GM10248 (cell line): ENCODE measurements at regions not wholly inside any gene's neighbourhood (a gene's known extent, or its start where the extent isn't known, plus 50 kb on each side); places are given as distances from the start of the nearest gene placed in this dataset.

ENCODE experiments used
- CTCF ChIA-PET: fragments of 300-600 bp; sonication (Branson Sonifier 250); formaldehyde crosslinking; extraction: SDS; loops from one replicate; lab custom pipeline; 2021; ENCODE audit warnings: antibody characterized with exemption; lab: Yijun Ruan, JAX
- POLR2A ChIA-PET: fragments of 350-650 bp; sonication (Branson Sonifier 250); formaldehyde crosslinking; extraction: SDS; loops from one replicate; lab custom pipeline; 2020; ENCODE audit warnings: antibody characterized with exemption; lab: Yijun Ruan, JAX
- DNase-seq: peaks from one replicate; pipeline ENCODE4 v3.0.0; 2012; ENCODE audit errors: extremely low spot score
- TF ChIP-seq, protein P1 (sequence below): IDR thresholded peaks from 2 replicates; pipeline ENCODE4 v1.5.1; 2012; ENCODE audit warnings: mild to moderate bottlenecking, low read depth; ENCODE audit errors: extremely low read depth, missing control alignments, control extremely low read depth

DNA sequence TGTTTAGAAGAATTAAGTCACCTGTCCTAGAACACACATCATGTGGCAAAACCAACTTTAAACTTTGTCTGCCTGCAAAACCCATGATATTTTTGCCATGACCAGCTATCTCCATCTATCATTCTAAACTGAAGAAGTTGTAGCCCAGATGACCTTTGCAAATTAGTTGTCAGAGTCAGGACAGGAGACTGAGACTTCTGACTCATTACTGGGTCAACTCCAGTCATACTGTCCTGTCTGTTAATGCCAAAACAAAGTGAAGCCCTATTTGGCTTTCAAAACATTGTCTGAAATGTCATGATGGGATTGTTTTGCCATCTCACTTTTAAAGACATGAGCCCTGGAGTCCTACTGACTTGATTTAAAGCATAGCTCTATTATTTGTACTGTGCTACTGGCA lies 365.7 kb upstream of the CPEB2 start:
- ChIA-PET CTCF (no interaction called here), POLR2A (no interaction called here)
- DNase-seq: no peak
- TF ChIP-seq, protein P1, sequence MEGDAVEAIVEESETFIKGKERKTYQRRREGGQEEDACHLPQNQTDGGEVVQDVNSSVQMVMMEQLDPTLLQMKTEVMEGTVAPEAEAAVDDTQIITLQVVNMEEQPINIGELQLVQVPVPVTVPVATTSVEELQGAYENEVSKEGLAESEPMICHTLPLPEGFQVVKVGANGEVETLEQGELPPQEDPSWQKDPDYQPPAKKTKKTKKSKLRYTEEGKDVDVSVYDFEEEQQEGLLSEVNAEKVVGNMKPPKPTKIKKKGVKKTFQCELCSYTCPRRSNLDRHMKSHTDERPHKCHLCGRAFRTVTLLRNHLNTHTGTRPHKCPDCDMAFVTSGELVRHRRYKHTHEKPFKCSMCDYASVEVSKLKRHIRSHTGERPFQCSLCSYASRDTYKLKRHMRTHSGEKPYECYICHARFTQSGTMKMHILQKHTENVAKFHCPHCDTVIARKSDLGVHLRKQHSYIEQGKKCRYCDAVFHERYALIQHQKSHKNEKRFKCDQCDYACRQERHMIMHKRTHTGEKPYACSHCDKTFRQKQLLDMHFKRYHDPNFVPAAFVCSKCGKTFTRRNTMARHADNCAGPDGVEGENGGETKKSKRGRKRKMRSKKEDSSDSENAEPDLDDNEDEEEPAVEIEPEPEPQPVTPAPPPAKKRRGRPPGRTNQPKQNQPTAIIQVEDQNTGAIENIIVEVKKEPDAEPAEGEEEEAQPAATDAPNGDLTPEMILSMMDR: no peak

DNA sequence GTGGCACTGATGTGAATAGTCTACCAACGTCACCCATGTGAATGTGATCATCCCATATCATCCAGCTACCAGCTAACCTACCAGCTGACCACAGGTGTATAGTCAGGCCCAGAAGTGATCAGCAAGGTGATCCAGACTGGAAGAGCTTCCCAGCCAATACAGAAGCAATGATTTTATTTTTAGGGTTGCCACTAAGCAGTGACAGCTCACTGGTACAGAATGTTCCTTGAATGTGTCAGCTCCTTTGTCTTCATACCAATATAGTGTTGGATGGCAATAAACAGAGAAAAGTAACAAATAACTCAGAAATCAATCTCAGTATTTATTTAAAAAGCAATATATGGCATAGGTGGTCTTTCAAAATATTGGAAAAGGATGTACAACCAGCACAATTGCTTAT lies 361.8 kb upstream of the CPEB2 start:
- TF ChIP-seq, protein P1: no peak
- ChIA-PET CTCF (no interaction called here), POLR2A (no interaction called here)
- no peak for DNase-seq

DNA sequence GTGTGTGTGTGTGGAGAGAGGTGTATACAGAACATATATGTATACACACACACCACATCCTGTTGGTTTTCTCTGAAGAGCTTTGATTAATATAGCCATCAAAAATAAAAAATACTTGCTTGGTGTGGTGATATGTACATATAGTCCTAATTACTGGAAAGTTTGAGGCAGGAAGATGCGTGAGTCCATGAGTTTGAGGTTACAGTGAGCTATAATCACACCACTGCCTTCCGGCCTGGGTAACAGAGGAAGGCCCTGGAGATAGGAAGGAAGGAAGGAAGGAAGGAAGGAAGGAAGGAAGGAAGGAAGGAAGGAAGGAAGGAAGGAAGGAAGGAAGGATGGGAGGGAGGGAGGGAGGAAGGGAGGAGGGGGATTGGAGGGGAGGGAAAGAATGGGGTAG lies 360.4 kb upstream of the CPEB2 start:
- POLR2A ChIA-PET: no interaction called here
- TF ChIP-seq, protein P1: no peak
- no peak for DNase-seq
- CTCF ChIA-PET: no interaction called here

DNA sequence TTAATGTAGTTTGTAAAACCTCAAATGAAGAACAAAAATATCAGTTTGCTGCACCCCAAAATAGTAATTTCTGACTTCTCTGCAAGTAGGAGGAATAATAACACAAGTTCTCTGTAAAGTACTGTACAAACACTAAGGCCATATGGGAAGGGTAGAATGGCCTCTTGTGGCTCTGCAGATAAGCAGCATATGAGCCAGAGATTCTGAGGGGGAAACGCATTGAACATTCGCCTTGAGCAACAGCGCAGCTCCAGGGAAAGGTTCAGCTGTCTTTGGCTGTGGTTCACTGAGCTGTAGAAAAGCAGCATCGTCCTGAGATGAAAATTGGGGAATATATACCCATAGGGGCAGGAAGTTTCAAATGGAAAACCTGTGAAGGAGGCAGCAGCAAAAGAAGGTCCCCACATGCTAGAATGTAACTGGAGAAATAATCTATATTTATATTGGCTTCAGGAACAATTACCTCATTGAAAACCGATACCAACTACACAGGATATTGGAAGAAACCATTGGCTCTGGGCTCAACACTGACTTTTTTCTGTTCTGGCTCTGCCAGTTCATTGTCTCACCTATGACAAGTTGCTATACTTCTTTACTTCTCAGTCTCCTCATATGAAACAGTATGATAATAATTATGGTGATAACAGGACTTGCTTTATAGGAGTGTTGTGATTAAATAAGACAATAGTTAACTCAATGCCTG lies 357.6 kb upstream of the CPEB2 start:
- POLR2A ChIA-PET: no interaction called here
- CTCF ChIA-PET: interaction anchor here (1.0 kb wide), 1 partner anchor 11 kb away, joined by 3 read pairs; no protein-coding TSS in a partner anchor
- TF ChIP-seq, protein P1: no peak
- DNase-seq: no peak

DNA sequence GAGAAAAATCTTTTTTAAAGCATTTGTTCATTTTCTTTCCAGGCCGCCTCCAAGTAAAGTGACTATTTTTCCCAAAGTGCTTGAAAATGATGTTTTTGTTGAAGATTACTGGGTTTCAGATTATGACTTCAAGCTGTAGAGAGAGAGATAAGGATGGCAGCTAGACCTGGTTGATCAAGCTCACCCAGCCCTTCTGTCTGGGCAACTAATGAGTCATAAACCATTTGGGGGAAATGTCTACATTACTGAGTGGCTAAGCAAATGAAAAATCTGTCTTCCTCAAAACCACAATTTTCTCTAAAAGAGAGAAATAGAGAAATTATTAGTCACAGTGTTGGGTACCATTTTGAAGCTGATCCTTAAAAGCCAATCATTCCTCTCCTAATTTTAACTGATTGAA lies 355.4 kb upstream of the CPEB2 start:
- ChIA-PET POLR2A (no interaction called here), CTCF (interaction anchor here (1.1 kb wide), 1 partner anchor 13 kb away, joined by 3 read pairs; no protein-coding TSS in a partner anchor)
- TF ChIP-seq, protein P1: no peak
- no peak for DNase-seq

DNA sequence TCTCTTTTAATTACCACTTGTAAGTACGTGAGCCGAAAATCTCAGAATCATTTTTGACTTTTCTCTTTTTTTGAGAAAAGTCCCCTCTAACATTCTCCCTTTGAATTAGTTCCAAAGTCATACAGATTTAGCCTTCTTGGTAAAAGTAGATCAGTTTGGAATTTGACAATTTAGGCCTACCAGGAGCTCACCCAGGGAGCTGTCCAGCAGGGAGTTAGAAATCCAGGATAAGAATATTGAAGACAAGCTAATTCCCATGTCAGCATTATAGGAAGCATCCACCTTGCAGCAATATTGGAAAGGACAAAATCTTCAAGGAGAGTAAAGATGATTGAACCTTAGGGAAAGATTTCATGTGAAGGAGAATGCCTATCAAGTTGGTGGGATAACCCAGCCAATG lies 352.2 kb upstream of the CPEB2 start:
- TF ChIP-seq, protein P1: no peak
- ChIA-PET CTCF (interaction anchor here (2.4 kb wide), 1 partner anchor 24 kb away, joined by 5 read pairs; no protein-coding TSS in a partner anchor), POLR2A (no interaction called here)
- DNase-seq: no peak
